ENCODE measurements at regions not wholly inside any gene's neighbourhood (a gene's known extent, or its start where the extent isn't known, plus 50 kb on each side); places are given as distances from the start of the nearest gene placed in this dataset.
"Not testable (repeated sequence)": the region's sequence is repeated elsewhere in the genome, so short reads cannot be mapped to it uniquely, and the experiment has no call there.

DNA sequence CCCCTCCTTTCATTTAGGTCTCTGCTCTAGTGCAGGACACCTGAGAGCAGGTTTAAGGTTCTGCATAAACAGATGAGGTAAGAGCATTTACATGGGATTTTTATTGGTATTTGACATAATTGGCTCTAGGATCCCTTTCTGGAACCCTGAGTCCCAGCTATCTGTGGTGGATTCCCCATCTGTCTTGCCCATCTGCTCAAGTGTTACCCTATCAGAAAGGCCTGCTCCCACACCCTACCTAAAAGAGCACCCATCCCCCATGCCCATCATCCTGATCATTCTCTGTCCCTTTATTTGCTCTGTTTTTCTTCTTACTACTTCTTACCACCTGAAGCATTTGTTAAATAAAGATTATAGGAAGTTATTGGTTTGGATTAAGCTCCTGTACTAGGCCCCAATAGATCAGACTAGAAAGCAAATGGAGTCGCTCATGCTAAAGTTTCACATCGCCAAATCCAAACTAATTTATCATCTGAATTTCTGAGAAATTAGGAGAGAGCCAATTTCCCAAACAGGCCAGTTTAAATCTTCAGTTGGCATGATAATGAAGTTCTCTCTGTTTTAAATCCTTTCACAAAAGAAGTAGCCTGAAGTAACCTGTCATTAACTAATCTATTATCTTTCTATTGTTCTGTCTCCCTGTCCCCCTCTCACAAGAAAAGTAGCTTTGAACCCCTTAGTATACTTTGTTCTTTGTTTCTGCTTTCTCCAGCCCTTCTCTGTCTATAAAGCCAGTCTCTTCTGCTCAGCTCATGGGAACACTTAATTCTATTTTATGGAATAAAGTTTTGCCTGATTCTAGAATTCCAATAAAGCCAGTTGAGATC lies 178.6 kb downstream of the ZNF674 start:
- DNase-seq (ENCODE audit: low spot score), result no peak

DNA sequence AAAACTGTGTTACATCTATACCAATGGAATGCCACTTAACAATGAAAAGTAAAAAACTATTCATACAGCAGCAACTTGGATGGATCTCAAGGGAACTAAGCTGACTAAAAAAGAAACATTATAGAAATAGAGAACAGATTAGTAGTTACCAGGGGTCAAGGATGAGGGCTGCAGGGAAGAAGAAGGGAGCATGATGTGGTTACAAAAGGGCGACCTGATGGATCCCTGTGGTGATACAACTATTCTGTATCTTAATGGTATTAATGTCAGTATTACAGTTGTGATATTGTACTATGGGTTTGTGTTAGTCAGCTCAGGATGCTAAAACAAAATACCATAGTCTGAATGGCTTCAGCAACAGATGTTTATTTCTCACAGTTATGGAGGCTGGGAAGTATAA lies 190.7 kb downstream of the ZNF674 start:
- no peak for DNase-seq (ENCODE audit: low spot score)

DNA sequence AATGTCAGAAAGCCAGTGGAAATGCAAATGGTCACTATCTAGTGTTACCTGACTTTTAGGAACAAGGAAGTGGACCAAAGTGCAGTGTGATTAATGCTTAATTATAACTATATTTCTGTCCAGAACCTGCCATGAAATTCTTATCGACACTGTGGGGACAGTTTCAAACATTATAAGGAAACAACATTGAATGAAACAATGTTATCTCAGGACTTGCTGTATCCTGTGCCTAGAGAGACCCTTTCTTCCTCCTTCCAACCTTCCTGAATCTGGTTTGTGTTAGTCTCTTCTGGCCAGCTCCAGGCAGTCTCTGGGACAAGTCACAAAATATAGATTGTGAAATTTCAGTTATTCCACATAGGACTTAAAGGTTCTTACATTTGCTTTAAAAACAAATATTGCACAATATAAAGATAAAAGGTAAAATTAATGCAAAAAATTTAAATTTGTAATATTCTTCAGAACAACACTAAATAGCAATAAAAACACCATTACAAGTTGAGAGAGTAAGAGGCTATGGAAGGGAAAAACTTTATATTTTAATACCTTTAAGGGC lies 203.4 kb downstream of the ZNF674 start:
- no peak for DNase-seq (ENCODE audit: low spot score)

DNA sequence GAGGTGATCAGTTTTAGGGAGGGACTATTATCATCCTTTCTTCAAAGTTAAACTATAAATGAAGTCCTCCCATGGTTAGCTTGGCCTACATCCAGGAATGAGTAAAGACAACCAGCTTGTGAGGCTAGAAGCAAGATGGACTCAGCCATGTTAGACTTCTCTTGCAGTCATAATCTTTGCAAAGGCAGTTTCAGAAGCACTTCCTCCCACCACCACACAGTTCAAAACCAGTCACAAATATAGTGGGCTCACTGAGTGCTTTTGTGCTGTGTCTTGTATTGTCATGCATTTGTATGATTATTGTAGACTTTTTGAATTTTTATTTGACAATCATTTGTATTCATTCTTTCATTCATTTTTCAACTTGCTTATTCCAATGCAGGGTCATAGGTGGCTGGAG lies 204.5 kb downstream of the ZNF674 start:
- no peak for DNase-seq (ENCODE audit: low spot score)

DNA sequence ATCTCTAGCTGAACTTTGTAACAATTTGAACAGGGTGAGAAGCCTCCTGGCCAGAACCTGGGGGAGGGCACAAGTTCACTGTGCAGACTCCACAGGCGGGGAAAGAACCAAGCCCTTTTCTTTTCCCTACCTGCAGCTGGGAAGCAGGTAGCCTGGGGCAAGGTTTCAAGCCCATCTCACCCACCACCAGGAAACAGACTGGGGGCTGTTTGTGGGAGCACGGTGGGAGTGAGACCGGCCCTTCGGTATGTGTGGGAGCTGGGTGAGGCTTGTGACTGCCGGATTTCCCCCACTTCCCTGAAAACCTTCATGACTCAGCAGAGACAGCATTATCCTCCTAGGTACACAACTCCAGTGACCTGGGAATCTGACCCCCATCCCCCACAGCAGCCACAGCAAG lies 211.7 kb downstream of the ZNF674 start:
- no peak for DNase-seq (ENCODE audit: low spot score)

DNA sequence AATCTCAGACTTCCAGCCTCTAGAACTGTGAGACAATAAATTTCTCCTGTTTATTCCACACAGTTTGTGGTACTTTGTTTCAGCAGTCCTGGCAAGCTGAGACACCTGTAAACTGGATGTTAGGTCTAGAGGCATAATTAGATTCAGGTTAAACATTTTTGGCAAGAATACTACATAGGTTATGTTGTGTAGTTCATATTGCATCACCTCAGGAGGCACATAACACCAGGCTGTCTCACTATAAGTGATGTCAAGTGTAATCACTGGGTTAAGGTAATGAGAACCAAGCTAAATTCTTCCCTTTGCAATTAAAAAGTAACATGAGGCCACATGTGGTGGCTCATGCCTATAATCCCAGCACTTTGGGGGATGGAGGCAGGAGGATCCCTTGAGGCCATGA lies 214.2 kb downstream of the ZNF674 start:
- DNase-seq (ENCODE audit: low spot score), result no peak

DNA sequence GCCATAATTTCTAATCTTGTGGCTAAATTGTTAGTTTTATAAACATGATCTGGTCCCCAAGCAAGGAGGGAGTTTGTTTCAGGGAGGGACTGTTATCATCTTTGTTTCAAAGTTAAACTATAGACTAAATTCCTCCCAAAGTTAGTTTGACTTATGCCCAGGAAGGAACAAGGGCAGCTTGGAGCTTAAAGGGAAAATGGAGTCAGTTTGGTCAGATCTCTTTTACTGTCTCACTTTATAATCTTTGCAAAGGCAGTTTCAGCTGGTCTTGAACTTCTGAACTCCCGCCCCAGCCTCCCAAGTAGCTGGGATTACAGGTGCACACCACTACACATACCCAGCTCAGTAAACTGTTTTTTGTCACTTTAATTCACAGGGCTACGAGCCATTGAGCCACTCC lies 214.7 kb downstream of the ZNF674 start:
- no peak for DNase-seq (ENCODE audit: low spot score)

DNA sequence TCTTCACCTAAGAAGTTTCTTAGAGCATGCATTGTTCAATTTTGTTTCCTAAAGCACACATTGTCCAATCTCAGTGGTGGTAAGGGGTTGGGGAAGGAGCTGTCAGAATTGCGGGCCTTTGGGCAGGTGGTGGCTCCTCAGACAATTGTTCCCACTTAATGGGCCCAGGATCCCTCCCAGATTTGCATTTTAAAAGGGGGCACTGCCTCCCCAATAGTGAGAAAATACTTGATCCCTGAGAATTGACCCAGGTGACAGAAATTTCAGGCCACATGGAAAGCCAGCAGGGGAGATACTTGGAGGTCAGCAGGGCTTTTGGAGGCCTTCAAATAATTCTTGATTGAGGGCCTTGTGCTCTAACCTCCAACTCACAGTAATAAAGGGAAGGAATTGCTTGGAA lies 217.1 kb downstream of the ZNF674 start:
- no peak for DNase-seq (ENCODE audit: low spot score)

DNA sequence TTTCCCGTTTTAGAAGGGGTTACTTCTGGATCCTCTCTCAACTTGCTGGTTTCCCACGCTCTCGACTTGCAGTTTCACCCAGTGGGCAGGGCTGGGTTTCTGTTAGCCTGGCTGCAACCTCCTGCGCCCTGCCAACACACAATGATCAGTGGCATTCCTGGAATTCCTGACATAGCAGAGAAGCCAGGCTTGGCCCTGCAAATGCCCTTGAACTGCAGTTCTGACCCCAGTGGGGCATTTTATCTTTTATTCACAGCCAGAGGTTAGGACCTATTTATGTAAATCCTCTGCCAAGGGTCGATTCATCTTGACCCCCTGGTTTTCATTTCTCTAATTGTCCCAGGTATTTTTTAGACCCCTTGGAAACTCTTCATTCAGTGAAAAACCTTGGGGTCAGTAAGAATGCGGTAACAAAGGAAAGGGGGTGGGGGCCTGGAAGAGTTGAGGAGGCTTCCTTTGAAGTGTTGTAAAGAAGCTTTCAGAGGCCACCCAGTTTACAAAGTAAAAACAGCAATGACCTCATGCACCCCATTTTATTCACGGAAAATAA lies 217.6 kb downstream of the ZNF674 start:
- no peak for DNase-seq (ENCODE audit: low spot score)

DNA sequence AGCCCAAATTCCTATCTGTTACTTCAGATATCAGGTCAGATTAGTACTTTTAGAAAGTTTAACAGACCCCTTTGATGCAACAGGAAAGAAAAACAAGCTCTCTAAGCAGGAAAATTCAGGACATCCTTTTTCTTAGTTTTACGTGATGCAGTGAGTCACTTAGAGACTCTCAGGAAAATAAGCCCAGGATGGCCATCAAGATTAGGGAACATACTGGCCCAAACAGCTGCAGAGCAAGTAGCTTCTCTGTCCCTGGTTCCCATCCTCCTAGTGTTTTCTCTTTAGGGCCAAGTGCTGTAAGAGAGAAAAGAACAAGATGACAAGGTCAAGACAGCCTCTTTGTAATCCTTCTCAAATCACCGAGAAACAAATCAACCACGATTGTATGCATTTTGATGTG lies 219.1 kb downstream of the ZNF674 start:
- DNase-seq (ENCODE audit: low spot score), result no peak

DNA sequence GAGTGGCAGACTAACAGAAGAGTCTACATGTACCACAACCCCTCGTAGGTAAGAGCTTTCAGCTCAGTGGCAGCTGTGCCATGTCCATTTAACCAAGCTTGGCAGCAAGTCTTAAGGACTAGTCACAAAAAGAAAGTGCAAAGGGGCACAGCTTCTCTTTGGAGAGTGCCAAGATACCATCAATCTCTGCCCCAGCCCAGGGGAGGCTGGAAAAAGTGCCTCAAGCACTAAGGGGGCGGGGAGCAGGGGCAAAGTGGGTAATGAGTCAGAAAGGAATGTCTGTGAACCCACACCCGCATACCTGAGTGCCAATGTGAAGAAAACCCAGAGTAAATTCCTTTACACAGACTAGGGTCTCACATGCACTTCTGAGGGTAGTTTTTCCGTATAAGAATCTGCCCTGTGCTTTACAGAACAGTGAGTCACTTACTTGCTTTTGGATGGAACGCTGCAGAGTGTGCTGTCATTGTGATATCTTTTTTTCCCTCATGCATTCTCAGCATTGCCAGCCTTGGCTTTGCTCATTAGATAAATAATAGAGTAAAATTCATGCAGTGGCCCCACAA lies 219.8 kb downstream of the ZNF674 start:
- DNase-seq (ENCODE audit: low spot score), result no peak

DNA sequence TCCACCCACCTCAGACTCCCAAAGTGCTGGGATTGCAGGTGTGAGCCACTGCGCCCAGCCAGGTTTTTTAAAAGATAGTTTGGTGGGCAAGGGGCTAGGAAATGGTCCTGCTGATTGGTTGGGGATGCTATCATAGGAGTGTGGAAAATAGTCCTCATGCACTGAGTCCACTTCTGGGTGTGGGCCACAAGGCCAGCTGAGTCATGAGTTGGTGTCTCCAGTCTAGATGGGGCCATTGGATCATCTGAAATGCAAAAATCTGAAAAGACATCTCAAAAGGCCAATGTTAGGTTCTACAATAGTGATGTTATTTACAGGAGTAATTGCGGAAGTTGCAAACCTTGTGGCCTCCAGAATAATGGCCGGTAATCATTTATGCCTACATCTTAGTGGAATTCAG lies 221.1 kb downstream of the ZNF674 start:
- DNase-seq (ENCODE audit: low spot score), result no peak

DNA sequence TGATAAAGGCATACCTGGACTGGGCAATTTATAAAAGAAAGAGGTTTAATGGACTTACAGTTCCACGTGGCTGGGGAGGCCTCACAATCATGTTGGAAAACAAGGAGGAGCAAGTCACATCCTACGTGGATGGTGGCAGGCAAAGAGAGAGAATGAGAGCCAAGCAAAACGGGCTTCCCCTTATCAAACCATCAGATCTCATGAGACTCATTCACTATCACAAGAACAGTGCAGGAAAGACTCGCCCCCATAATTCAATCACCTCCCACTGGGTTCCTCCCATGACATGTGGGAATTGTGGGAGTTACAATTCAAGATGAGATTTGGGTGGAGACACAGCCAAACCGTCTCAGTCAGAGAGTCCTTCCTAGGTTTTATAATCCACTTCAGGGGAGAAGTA lies 222.3 kb downstream of the ZNF674 start:
- DNase-seq (ENCODE audit: low spot score), result not testable (repeated sequence)

DNA sequence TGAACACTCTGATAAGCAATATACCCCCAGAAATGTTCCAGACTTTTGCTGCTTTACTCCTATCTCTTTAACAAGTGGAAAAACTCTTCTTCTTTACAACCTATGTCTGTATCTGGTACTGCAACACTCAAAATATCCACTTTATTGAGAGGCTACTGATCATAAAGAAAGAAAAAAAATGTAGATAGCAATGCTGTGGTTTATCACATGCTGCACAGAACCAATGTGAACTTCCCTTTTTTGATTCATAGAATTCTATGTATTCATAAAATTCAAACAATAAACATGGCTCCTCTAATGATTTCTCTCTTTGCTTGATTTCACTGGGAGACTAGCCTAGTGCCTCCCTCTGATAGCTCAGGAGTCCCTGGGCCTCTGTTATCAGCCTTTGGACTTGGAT lies 223.5 kb downstream of the ZNF674 start:
- no peak for DNase-seq (ENCODE audit: low spot score)

DNA sequence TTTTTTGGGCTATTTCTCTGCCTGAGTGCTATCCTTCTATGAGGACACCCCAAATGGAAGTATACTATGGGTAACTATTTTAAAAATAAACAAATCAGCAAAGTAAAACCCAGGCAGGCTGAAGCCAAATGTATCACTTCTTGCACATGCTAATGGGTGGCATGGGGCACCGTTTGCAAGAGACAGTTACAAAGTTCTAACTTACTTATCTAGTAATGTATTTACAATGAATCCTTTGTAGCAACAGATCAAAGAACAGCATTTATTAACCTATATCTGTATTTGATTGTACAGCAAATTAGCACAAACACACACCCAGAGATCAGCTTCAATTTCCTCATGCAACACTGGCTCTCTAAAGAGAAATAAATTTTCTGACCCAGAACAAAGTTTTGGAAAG lies 225.5 kb downstream of the ZNF674 start:
- DNase-seq (ENCODE audit: low spot score), result no peak

DNA sequence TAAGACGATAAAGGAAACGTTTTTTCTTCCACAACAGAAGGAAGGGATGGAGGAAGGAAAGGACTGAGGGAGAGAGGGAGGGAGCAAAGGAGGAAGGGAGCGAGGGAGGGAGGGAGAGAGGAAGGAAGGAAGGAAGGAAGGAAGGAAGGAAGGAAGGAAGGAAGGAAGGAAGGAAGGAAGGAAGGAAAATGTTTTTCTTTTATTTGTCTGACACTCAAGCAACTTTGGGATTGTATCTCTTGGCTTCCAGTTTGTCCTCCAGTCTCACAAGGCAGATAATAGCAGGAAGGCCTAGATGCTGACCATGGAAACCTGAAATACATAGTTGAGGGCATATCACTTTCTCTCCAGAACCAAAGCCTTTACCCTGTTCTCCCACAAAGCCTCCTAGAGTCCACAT lies 226.7 kb downstream of the ZNF674 start:
- no peak for DNase-seq (ENCODE audit: low spot score)

DNA sequence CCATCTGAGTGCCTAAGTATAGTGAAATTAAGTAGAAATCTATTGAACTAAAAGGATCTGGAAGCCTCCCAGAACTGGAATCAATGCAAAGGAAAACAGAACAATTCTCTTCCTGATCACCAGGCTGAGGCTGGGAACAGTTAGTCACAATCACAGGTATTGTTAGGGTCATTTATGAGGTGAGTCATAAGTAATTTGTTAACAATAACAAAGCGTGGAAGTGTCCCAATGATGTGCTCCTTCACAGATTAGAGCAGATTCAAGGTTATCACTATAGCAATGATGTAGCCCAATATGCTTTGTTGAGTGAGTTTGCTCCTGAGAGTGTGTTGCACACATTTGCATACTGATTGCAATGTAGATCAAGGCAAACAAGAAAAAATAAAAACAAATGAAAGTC lies 228.1 kb downstream of the ZNF674 start:
- DNase-seq (ENCODE audit: low spot score), result no peak

DNA sequence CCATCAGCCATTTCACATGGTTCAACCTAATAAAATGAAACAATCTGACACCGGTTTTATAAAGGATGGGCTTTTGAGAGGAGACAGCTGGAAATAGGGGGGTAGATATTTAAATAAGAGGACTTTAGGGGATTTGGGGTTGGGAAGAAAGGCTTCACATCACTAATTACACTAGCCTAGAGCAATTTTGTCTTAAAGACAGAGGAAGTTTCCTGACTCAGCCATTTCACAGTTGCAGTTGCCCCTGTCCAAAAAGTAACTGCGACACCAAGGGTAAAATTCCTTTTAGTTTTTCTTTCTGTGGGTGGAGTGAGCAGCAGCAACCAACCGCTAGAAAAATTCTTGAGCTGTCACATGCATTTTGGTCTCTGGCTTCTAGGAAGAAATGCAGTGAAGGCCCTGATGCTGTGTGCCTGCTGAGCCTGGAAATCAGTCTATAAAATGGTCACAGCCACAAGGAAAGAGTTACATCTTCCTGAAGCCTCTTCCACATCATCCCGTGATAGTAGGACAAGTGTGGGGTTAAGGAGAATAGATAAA lies 233.6 kb downstream of the ZNF674 start:
- DNase-seq (ENCODE audit: low spot score), result no peak

DNA sequence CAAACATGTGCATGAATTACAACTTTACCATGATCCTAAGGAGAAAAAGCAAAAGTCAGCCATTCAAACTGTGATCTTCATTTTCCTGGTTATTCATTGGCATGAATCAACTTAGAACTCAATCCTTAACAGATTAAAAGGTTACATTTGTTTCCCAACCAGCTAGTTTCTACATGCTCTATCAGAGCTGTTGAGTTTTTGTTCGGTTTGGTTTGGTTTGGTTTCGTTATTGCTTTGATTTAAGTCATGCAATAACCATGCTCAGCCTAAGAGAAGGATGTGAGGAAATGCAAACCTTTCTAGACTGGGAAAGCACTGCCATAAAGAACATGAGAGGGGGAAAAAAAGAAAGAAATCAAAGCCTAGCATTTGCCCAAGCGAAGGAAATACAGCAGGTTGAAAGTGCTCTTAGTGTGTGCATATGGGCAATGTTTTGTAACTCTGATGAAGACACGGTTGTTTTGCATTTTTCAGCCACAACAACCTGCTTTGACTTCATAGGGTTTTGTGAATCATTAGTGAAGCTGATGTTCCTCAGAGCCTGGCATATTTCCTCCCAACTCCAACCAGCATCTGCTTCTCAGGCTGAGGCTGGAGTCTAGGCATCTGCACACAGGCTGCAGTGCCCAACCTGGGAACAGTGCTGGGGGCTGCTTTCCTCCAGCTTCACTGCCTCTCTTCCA lies 234.3 kb downstream of the ZNF674 start:
- no peak for DNase-seq (ENCODE audit: low spot score)

DNA sequence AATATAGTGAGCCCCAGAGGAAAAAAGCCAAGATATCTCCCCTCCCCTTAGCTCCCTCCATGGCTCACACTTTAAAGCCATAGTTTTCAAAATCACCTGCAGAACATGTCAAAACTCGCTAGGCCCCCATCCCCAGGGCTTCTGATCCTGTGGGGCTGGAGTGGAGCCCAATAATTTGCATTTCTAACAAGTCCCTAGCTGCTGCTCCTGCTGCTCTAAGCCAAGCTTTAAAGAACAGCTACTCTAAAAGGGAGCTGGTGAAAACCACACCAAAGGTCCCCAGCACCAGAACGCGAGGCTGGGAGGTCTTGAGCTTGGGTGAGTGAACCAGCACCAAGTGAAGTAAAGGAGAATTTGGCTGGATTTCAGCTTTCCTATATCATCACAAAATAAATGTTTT lies 237.1 kb downstream of the ZNF674 start:
- DNase-seq (ENCODE audit: low spot score), result no peak

DNA sequence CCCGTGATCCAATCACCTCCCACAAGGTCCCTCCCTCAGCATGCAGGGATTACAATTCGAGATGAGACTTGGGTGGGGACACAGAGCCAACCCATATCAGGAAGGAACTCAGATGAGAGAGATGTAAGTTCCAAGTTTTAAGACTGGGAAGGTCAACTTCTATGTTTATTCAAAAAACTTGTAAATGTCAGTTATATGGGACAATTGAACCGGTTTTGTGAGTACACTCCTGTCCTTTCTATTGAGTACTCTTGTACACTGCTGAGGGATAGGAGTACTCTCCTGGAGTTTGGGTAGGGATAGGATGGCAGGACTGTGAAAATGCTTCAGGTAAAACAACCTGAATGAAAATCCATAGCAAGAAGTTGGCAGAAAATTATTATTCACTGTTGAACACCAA lies 239.1 kb downstream of the ZNF674 start:
- DNase-seq (ENCODE audit: low spot score), result no peak

DNA sequence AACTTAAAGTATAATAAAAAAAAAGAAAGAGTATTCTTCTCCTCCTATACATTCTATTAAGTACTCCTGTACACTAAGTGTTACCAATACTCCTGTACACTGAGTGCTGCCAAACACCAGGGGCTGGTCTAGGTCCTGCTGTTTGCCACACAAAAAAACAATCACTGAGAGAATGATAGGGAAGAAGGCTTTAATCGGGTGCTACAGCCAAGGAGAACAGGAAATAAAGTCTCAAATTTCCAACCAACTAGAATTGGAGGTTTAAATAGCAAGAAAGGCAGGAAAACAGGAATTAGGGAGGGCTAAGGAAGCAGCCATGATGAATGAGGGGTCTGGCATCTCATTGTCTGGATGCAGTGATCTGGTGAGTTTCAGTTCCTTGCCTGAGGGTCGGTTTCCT lies 239.8 kb downstream of the ZNF674 start:
- DNase-seq (ENCODE audit: low spot score), result no peak

DNA sequence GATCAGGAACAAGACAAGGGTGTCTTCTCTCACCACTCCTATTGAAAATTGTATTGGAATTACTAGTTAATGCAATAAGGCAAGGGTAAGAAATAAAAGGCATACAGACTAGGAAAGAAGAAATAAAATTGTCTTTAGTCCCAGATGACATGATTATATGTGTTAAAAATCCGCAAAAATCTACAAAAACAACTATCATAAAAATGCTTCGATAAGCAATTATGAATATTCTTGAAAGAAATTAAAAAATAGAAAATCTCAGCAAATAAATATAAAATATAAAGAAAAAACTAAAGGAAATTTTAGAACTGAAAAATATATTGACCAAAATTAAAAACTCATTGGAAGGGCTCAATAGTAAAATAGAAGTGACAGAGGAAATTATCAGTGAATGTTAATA lies 243.3 kb downstream of the ZNF674 start:
- no peak for DNase-seq (ENCODE audit: low spot score)

Measured in germinal center (tissue), 1 donor.